Liver (tissue), 8 donors: ENCODE measurements at regions not wholly inside any gene's neighbourhood (a gene's known extent, or its start where the extent isn't known, plus 50 kb on each side); places are given as distances from the start of the nearest gene placed in this dataset.

Experiments
- DNase-seq: peaks from one replicate; pipeline ENCODE4 v3.0.0-alpha.2; 2017; ENCODE audit warnings: low spot score
- H3K27ac ChIP-seq, 2 donors: one replicate each; pipeline ENCODE4 v1.7.0; 2013; ENCODE audit warnings: inconsistent platforms in 2 of 2, low read length in 2 of 2, control low read depth in 1 of 2, low read depth in 1 of 2, mild to moderate bottlenecking in 1 of 2
- H3K27me3 ChIP-seq, 4 donors: one replicate each; pipeline versions ENCODE4 v1.6.1 to v1.7.0; 2013; ENCODE audit warnings: low read length in 3 of 4, inconsistent platforms in 1 of 4, mild to moderate bottlenecking in 1 of 4, moderate library complexity in 1 of 4; ENCODE audit not compliant: control insufficient read depth in 4 of 4, insufficient read depth in 4 of 4
- H3K36me3 ChIP-seq, 4 donors: one replicate each; pipeline versions ENCODE4 v1.6.1 to v1.7.0; 2013; ENCODE audit warnings: low read length in 3 of 4, mild to moderate bottlenecking in 3 of 4, low read depth in 1 of 4, moderate library complexity in 1 of 4; ENCODE audit not compliant: control insufficient read depth in 4 of 4, insufficient read depth in 3 of 4
- H3K4me1 ChIP-seq, 4 donors: one replicate each; pipeline versions ENCODE4 v1.6.1 to v1.7.0; 2013; ENCODE audit warnings: low read length in 3 of 4, mild to moderate bottlenecking in 3 of 4, moderate library complexity in 1 of 4; ENCODE audit not compliant: control insufficient read depth in 4 of 4, insufficient read depth in 4 of 4
- H3K4me3 ChIP-seq, 3 donors: one replicate each; pipeline versions ENCODE4 v1.6.1 to v1.7.0; 2013; ENCODE audit warnings: low read length in 3 of 3, control low read depth in 1 of 3, low read depth in 1 of 3, mild to moderate bottlenecking in 1 of 3
- H3K9ac ChIP-seq, 2 donors: one replicate each; pipeline ENCODE4 v1.7.0; 2013; ENCODE audit warnings: low read length in 2 of 2, mild to moderate bottlenecking in 2 of 2, moderate library complexity in 2 of 2, control low read depth in 1 of 2, low read depth in 1 of 2
- H3K9me3 ChIP-seq, 4 donors: one replicate each; pipeline versions ENCODE4 v1.6.1 to v1.7.0; 2013; ENCODE audit warnings: low read length in 3 of 4; ENCODE audit not compliant: control insufficient read depth in 4 of 4
- EGR1 ChIP-seq, 2 donors: IDR thresholded peaks; 2 replicates each; pipeline ENCODE4 v1.6.1; 2016 to 2018; ENCODE audit warnings: antibody characterized with exemption in 2 of 2, low read depth in 2 of 2
- FOXA1 ChIP-seq: IDR thresholded peaks from 2 replicates; pipeline ENCODE4 v1.6.1; 2016; ENCODE audit warnings: antibody characterized with exemption
- FOXA2 ChIP-seq: IDR thresholded peaks from 2 replicates; pipeline ENCODE4 v1.6.1; 2016; ENCODE audit warnings: antibody characterized with exemption
- GABPA ChIP-seq, 2 donors: IDR thresholded peaks in 1 of 2; conservative IDR thresholded peaks in 1 of 2; 2 replicates each; pipeline ENCODE4 v1.6.1; 2016; ENCODE audit warnings: antibody characterized with exemption in 2 of 2, mild to moderate bottlenecking in 1 of 2, moderate library complexity in 1 of 2
- HNF4A ChIP-seq, 2 donors: conservative IDR thresholded peaks; 2 replicates each; pipeline ENCODE4 v1.6.1; 2016; ENCODE audit warnings: antibody characterized with exemption in 2 of 2, mild to moderate bottlenecking in 2 of 2
- HNF4G ChIP-seq: IDR thresholded peaks from 2 replicates; pipeline ENCODE4 v1.6.1; 2016; ENCODE audit warnings: antibody characterized with exemption
- JUND ChIP-seq, 2 donors: IDR thresholded peaks; 2 replicates each; pipeline ENCODE4 v1.6.1; 2016; ENCODE audit warnings: antibody characterized with exemption in 2 of 2
- NR2F2 ChIP-seq: IDR thresholded peaks from 2 replicates; pipeline ENCODE4 v1.6.1; 2016; ENCODE audit warnings: antibody characterized with exemption
- RAD21 ChIP-seq, 2 donors: IDR thresholded peaks; 2 replicates each; pipeline ENCODE4 v1.6.1; 2016; ENCODE audit warnings: antibody characterized with exemption in 2 of 2, mild to moderate bottlenecking in 2 of 2
- RXRA ChIP-seq, 2 donors: IDR thresholded peaks; 2 replicates each; pipeline ENCODE4 v1.6.1; 2017 to 2018; ENCODE audit warnings: antibody characterized with exemption in 2 of 2, mild to moderate bottlenecking in 1 of 2
- SP1 ChIP-seq: IDR thresholded peaks from 2 replicates; pipeline ENCODE4 v1.6.1; 2018; ENCODE audit warnings: antibody characterized with exemption, mild to moderate bottlenecking
- TAF1 ChIP-seq: conservative IDR thresholded peaks from 2 replicates; pipeline ENCODE4 v1.6.1; 2016; ENCODE audit warnings: antibody characterized with exemption, mild to moderate bottlenecking
- YY1 ChIP-seq: IDR thresholded peaks from 2 replicates; pipeline ENCODE4 v1.6.1; 2016; ENCODE audit warnings: antibody characterized with exemption, mild to moderate bottlenecking
- whole genome bisulfite sequencing: extraction: QIAGEN DNeasy Blood & Tissue Kit; methylation state at CpG from one replicate; pipeline ENCODE4 v1.1.7; 2013; 5-methylcytosine and 5-hydroxymethylcytosine counted together
- TF ChIP-seq, protein P1 (sequence below): IDR thresholded peaks from 2 replicates; pipeline ENCODE4 v1.6.1; 2016; ENCODE audit warnings: antibody characterized with exemption
- TF ChIP-seq, protein P2 (sequence below): IDR thresholded peaks from 2 replicates; pipeline ENCODE4 v1.6.1; 2016; ENCODE audit warnings: antibody characterized with exemption
- TF ChIP-seq, protein P3 (sequence below): IDR thresholded peaks from 2 replicates; pipeline ENCODE4 v1.6.1; 2016; ENCODE audit warnings: antibody characterized with exemption, mild to moderate bottlenecking
- TF ChIP-seq, protein P4 (sequence below): IDR thresholded peaks from 2 replicates; pipeline ENCODE4 v1.6.1; 2016; ENCODE audit warnings: antibody characterized with exemption
- TF ChIP-seq, protein P5 (sequence below): fragments of 150-350 bp; IDR thresholded peaks from 2 replicates; pipeline ENCODE4 v1.5.1; 2017; ENCODE audit warnings: improper control_type of control experiment, low read depth, low read length; ENCODE audit not compliant: missing input control
- donor health status: healthy.
- donor health status: healthy.
- donor health status: healthy.
- donor health status: healthy.
- donor health status: healthy.

DNA sequence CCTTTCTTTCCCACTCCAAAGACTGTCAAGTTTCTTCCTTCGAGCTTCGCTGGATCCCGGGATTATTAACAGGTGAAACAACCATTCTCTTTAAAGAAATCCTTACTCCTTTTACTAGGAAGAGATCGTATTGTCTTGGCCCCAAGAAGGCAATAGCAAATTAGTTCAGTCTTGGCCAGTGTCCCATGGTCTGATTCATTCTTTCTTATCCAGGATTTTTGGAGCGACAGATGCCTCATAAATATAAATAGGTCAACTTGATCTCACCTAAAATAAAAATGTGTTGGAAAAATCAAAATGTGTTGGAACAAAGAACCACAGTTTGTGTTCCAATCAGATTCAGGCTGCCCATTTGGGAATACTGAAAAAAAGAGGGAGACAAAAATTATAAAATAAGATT lies 140.1 kb upstream of the TMEM108 start:
- Histone ChIP-seq H3K36me3 (no peaks in the 10 kb centered on the region), H3K27ac (no peak overlapping the region), H3K9me3 (no peaks in the 10 kb centered on the region), H3K9ac (no peak overlapping the region), H3K4me3 (no peak overlapping the region), H3K27me3 (no peaks in the 10 kb centered on the region), H3K4me1 (no peaks in the 10 kb centered on the region)
- no peak for DNase-seq
- TF ChIP-seq TAF1 (no peak), HNF4G (no peak), FOXA2 (no peak), NR2F2 (no peak), SP1 (no peak), FOXA1 (no peak), YY1 (no peak), RAD21 (IDR thresholded peaks at IDR 0.05) (no peak), HNF4A (conservative IDR thresholded peaks at IDR 0.05) (no peak), GABPA (IDR thresholded peaks at IDR 0.05 in 1 of 2, conservative IDR thresholded peaks at IDR 0.05 in 1 of 2) (no peak), RXRA (IDR thresholded peaks at IDR 0.05) (no peak), EGR1 (IDR thresholded peaks at IDR 0.05; ENCODE audit: low read depth in 2 of 2) (no peak), JUND (IDR thresholded peaks at IDR 0.05) (no peak)
- TF ChIP-seq, protein P1, sequence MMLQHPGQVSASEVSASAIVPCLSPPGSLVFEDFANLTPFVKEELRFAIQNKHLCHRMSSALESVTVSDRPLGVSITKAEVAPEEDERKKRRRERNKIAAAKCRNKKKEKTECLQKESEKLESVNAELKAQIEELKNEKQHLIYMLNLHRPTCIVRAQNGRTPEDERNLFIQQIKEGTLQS = no peak
- TF ChIP-seq, protein P2, sequence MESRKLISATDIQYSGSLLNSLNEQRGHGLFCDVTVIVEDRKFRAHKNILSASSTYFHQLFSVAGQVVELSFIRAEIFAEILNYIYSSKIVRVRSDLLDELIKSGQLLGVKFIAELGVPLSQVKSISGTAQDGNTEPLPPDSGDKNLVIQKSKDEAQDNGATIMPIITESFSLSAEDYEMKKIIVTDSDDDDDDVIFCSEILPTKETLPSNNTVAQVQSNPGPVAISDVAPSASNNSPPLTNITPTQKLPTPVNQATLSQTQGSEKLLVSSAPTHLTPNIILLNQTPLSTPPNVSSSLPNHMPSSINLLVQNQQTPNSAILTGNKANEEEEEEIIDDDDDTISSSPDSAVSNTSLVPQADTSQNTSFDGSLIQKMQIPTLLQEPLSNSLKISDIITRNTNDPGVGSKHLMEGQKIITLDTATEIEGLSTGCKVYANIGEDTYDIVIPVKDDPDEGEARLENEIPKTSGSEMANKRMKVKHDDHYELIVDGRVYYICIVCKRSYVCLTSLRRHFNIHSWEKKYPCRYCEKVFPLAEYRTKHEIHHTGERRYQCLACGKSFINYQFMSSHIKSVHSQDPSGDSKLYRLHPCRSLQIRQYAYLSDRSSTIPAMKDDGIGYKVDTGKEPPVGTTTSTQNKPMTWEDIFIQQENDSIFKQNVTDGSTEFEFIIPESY = no peak
- TF ChIP-seq, protein P3, sequence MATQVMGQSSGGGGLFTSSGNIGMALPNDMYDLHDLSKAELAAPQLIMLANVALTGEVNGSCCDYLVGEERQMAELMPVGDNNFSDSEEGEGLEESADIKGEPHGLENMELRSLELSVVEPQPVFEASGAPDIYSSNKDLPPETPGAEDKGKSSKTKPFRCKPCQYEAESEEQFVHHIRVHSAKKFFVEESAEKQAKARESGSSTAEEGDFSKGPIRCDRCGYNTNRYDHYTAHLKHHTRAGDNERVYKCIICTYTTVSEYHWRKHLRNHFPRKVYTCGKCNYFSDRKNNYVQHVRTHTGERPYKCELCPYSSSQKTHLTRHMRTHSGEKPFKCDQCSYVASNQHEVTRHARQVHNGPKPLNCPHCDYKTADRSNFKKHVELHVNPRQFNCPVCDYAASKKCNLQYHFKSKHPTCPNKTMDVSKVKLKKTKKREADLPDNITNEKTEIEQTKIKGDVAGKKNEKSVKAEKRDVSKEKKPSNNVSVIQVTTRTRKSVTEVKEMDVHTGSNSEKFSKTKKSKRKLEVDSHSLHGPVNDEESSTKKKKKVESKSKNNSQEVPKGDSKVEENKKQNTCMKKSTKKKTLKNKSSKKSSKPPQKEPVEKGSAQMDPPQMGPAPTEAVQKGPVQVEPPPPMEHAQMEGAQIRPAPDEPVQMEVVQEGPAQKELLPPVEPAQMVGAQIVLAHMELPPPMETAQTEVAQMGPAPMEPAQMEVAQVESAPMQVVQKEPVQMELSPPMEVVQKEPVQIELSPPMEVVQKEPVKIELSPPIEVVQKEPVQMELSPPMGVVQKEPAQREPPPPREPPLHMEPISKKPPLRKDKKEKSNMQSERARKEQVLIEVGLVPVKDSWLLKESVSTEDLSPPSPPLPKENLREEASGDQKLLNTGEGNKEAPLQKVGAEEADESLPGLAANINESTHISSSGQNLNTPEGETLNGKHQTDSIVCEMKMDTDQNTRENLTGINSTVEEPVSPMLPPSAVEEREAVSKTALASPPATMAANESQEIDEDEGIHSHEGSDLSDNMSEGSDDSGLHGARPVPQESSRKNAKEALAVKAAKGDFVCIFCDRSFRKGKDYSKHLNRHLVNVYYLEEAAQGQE = no peak
- TF ChIP-seq, protein P4, sequence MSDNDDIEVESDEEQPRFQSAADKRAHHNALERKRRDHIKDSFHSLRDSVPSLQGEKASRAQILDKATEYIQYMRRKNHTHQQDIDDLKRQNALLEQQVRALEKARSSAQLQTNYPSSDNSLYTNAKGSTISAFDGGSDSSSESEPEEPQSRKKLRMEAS = no peak
- TF ChIP-seq, protein P5, sequence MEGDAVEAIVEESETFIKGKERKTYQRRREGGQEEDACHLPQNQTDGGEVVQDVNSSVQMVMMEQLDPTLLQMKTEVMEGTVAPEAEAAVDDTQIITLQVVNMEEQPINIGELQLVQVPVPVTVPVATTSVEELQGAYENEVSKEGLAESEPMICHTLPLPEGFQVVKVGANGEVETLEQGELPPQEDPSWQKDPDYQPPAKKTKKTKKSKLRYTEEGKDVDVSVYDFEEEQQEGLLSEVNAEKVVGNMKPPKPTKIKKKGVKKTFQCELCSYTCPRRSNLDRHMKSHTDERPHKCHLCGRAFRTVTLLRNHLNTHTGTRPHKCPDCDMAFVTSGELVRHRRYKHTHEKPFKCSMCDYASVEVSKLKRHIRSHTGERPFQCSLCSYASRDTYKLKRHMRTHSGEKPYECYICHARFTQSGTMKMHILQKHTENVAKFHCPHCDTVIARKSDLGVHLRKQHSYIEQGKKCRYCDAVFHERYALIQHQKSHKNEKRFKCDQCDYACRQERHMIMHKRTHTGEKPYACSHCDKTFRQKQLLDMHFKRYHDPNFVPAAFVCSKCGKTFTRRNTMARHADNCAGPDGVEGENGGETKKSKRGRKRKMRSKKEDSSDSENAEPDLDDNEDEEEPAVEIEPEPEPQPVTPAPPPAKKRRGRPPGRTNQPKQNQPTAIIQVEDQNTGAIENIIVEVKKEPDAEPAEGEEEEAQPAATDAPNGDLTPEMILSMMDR = no peak
- WGBS = 85% methylated on average over 5 of the region's 5 CpGs

DNA sequence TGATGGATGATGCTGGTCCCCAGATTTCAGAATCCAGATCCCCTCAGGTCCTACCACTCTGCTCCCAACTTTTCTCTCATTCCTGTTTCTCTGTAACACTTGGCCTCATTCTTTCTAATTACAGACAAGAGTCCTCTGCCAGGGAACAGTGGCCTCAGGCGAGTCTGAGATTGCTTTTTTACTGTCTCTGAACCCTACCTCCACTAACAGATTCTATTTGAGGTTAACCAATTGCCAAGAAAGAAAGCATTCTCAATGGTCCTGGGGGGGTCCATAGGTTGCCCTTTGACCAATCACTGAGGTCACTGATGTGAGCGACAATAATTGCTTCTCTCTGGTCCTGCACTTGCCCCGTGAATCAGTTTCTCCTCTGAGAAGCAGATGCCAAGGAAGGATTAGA lies 145.2 kb upstream of the TMEM108 start:
- Histone ChIP-seq H3K27me3 (no peaks in the 10 kb centered on the region), H3K9me3 (no peaks in the 10 kb centered on the region), H3K36me3 (no peaks in the 10 kb centered on the region), H3K27ac (no peak overlapping the region), H3K9ac (no peak overlapping the region), H3K4me1 (no peaks in the 10 kb centered on the region), H3K4me3 (no peak overlapping the region)
- WGBS = 86% methylated on average over 3 of the region's 3 CpGs
- no peak for DNase-seq
- TF ChIP-seq, protein P2 = no peak
- TF ChIP-seq FOXA2 = no peak
- no peak for TF ChIP-seq RAD21 (IDR thresholded peaks at IDR 0.05)
- TF ChIP-seq HNF4A (conservative IDR thresholded peaks at IDR 0.05) = no peak
- TF ChIP-seq YY1 = no peak
- no peak for TF ChIP-seq EGR1 (IDR thresholded peaks at IDR 0.05; ENCODE audit: low read depth in 2 of 2)
- TF ChIP-seq, protein P4 = no peak
- TF ChIP-seq JUND (IDR thresholded peaks at IDR 0.05) = no peak
- no peak for TF ChIP-seq HNF4G
- TF ChIP-seq TAF1 = no peak
- TF ChIP-seq SP1 = no peak
- TF ChIP-seq, protein P3 = no peak
